ENCODE measurements at regions not wholly inside any gene's neighbourhood (a gene's known extent, or its start where the extent isn't known, plus 50 kb on each side); places are given as distances from the start of the nearest gene placed in this dataset.

DNA sequence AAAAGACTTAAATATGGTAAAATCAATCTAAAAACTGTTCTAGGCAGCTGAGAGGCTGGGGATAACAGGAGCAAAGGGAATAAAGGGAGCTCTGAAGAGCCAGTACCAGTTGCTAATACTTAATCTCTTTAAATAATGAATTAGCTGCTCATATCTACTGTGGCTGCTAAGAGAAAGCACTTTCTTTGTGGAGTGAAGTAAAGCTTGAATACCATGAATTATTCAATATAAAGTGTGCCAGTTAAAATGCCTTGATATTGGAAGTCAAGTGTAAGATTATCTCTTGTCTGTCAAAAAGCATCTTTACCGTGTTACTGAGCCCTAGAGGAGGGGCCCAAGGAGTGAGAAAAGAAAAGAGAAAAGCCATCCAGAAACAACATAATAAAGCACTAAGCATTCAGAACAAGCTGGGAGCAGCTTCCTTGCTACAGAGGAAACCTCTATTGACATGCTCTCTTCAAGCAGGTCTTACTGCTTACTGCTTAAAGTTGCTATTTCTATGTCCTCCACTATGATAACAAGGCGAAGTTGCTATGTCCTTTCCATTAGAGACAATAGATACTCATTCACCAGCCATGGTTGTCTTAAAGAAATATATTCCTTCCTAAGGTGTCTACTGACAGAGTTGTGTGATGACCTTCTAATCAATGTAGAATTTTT, 297.4 kb downstream of the CETN3 start:
- Histone ChIP-seq H3K4me3 (ENCODE audit: low read length) (no peak overlapping the region), H3K4me1 (ENCODE audit: insufficient read depth, low read length) (no peaks in the 10 kb centered on the region), H3K27ac (ENCODE audit: low read length) (no peak overlapping the region), H4K20me1 (ENCODE audit: low read length) (no peaks in the 10 kb centered on the region), H2AFZ (ENCODE audit: low read length) (no peak overlapping the region), H3K9me2 (replicated peaks; ENCODE audit: low read length) (no peaks in the 10 kb centered on the region), H3K36me3 (ENCODE audit: low read depth, low read length) (no peaks in the 10 kb centered on the region), H3K9ac (ENCODE audit: low read length) (no peak overlapping the region), H3K79me2 (ENCODE audit: low read length) (no peaks in the 10 kb centered on the region), H3K27me3 (ENCODE audit: low read length) (no peaks in the 10 kb centered on the region), H3K4me2 (ENCODE audit: low read length) (no peak overlapping the region), H3K9me3 (ENCODE audit: low read length) (no peaks in the 10 kb centered on the region), H3F3A (ENCODE audit: low read length, unreplicated experiment) (no peaks in the 10 kb centered on the region)
- DNase-seq: no peak
- intact Hi-C loops (cut with micrococcal nuclease): loop anchor here (10.0 kb wide), 1 partner anchor 153 kb away; no protein-coding TSS in a partner anchor
- peak; percentile 29; the same call in 1 of the 2 replicates for ATAC-seq
- CTCF ChIA-PET: no interaction called here
- POLR2A ChIA-PET (ENCODE audit: unreplicated experiment): no interaction called here
- TF ChIP-seq EZH2 (IDR thresholded peaks at IDR 0.05; ENCODE audit: low read length, unreplicated experiment) (no peak), EZH2phosphoT487 (IDR thresholded peaks at IDR 0.05; ENCODE audit: borderline replicate concordance, low read length) (no peak)
- TF ChIP-seq, protein P1, sequence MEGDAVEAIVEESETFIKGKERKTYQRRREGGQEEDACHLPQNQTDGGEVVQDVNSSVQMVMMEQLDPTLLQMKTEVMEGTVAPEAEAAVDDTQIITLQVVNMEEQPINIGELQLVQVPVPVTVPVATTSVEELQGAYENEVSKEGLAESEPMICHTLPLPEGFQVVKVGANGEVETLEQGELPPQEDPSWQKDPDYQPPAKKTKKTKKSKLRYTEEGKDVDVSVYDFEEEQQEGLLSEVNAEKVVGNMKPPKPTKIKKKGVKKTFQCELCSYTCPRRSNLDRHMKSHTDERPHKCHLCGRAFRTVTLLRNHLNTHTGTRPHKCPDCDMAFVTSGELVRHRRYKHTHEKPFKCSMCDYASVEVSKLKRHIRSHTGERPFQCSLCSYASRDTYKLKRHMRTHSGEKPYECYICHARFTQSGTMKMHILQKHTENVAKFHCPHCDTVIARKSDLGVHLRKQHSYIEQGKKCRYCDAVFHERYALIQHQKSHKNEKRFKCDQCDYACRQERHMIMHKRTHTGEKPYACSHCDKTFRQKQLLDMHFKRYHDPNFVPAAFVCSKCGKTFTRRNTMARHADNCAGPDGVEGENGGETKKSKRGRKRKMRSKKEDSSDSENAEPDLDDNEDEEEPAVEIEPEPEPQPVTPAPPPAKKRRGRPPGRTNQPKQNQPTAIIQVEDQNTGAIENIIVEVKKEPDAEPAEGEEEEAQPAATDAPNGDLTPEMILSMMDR (conservative IDR thresholded peaks at IDR 0.05; ENCODE audit: low read depth, low read length): no peak
- BruUV-seq (replicated peaks): no TSS peak

DNA sequence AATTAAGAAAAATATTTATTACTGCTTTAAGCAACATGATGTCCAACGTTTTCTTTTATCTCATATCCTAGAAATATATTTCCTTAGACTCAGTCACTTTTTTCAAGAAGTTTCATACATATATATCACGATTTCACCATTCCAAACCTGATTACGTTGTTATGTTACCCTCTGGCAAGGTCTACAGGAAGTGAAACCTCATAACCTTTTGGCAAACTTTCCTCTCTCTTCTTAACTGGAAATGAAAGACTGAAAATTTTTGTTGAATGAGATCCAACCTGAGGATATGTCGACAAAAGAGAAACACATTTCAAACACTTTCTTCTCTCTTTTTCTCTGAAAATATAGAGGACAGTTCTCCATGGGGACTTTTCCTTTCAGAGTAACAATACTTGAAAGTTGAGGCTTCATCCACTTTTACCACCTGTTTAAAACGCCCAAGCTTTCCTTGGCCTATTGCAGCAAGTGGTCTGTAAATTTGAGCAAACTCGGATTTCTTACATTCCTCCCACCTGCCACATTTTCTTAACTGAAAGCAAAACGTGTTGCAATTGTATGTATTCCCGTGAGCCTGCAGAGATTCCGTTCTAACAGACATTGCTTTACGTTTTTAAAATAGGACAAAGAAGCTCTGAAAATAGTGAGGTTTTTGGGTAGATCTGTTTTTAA, 298.1 kb downstream of the CETN3 start:
- 0 out of 2 replicates have a peak overlapping the region, but pooled peaks have one; percentile 11 for H2AFZ ChIP-seq (ENCODE audit: low read length)
- no peaks in the 10 kb centered on the region for H3K79me2 ChIP-seq (ENCODE audit: low read length)
- TF ChIP-seq, protein P1 (conservative IDR thresholded peaks at IDR 0.05; ENCODE audit: low read depth, low read length): no peak
- TF ChIP-seq EZH2phosphoT487 (IDR thresholded peaks at IDR 0.05; ENCODE audit: borderline replicate concordance, low read length): no peak
- TF ChIP-seq EZH2 (IDR thresholded peaks at IDR 0.05; ENCODE audit: low read length, unreplicated experiment): no peak
- no peaks in the 10 kb centered on the region for H4K20me1 ChIP-seq (ENCODE audit: low read length)
- DNase-seq (no peak), ATAC-seq (no peak)
- H3K9me2 ChIP-seq (replicated peaks; ENCODE audit: low read length): no peaks in the 10 kb centered on the region
- BruUV-seq (replicated peaks): no TSS peak
- H3F3A ChIP-seq (ENCODE audit: low read length, unreplicated experiment): no peaks in the 10 kb centered on the region
- no peak overlapping the region for H3K4me3 ChIP-seq (ENCODE audit: low read length)
- H3K27me3 ChIP-seq (ENCODE audit: low read length): no peaks in the 10 kb centered on the region
- H3K9ac ChIP-seq (ENCODE audit: low read length): no peak overlapping the region
- no peaks in the 10 kb centered on the region for H3K9me3 ChIP-seq (ENCODE audit: low read length)
- H3K27ac ChIP-seq (ENCODE audit: low read length): no peak overlapping the region
- H3K4me2 ChIP-seq (ENCODE audit: low read length): no peak overlapping the region
- no peaks in the 10 kb centered on the region for H3K36me3 ChIP-seq (ENCODE audit: low read depth, low read length)
- no peaks in the 10 kb centered on the region for H3K4me1 ChIP-seq (ENCODE audit: insufficient read depth, low read length)
- ChIA-PET CTCF (no interaction called here), POLR2A (ENCODE audit: unreplicated experiment) (no interaction called here)
- intact Hi-C loops (cut with micrococcal nuclease): loop anchor here (10.0 kb wide), 1 partner anchor 153 kb away; no protein-coding TSS in a partner anchor

- Histone ChIP-seq H4K20me1 (ENCODE audit: low read length) (no peaks in the 10 kb centered on the region), H3F3A (ENCODE audit: low read length, unreplicated experiment) (no peaks in the 10 kb centered on the region), H3K27ac (ENCODE audit: low read length) (no peak overlapping the region), H3K9ac (ENCODE audit: low read length) (no peak overlapping the region), H2AFZ (ENCODE audit: low read length) (no peak overlapping the region), H3K79me2 (ENCODE audit: low read length) (no peaks in the 10 kb centered on the region), H3K4me1 (ENCODE audit: insufficient read depth, low read length) (no peaks in the 10 kb centered on the region), H3K9me3 (ENCODE audit: low read length) (no peaks in the 10 kb centered on the region), H3K4me3 (ENCODE audit: low read length) (no peak overlapping the region), H3K9me2 (replicated peaks; ENCODE audit: low read length) (no peaks in the 10 kb centered on the region), H3K4me2 (ENCODE audit: low read length) (no peak overlapping the region), H3K27me3 (ENCODE audit: low read length) (no peaks in the 10 kb centered on the region), H3K36me3 (ENCODE audit: low read depth, low read length) (no peaks in the 10 kb centered on the region)
- no peak for TF ChIP-seq EZH2 (IDR thresholded peaks at IDR 0.05; ENCODE audit: low read length, unreplicated experiment)
- no peak for TF ChIP-seq EZH2phosphoT487 (IDR thresholded peaks at IDR 0.05; ENCODE audit: borderline replicate concordance, low read length)
- TF ChIP-seq, protein P1 (conservative IDR thresholded peaks at IDR 0.05; ENCODE audit: low read depth, low read length): no peak
- ChIA-PET CTCF (no interaction called here), POLR2A (ENCODE audit: unreplicated experiment) (no interaction called here)
- BruUV-seq (replicated peaks): no TSS peak
- DNase-seq (no peak), ATAC-seq (no peak)
- intact Hi-C loops (cut with micrococcal nuclease): no loop called here
These were observed 300.3 kb downstream of the CETN3 start for GRCh38 chr5:90109285-90109684.

Data from PC-3 (cell line).